GM12872 (cell line): ENCODE measurements at regions not wholly inside any gene's neighbourhood (a gene's known extent, or its start where the extent isn't known, plus 50 kb on each side); places are given as distances from the start of the nearest gene placed in this dataset.

ENCODE experiments used
- CTCF ChIP-seq: IDR thresholded peaks from 3 replicates; pipeline ENCODE4 v1.5.1; 2011; ENCODE audit warnings: low read depth, mild to moderate bottlenecking, low read length, moderate library complexity; ENCODE audit not compliant: insufficient read depth

GRCh38 chr11:112658431-112658878 is 302.8 kb upstream of the NCAM1 start:
- no peak for TF ChIP-seq CTCF

DNA sequence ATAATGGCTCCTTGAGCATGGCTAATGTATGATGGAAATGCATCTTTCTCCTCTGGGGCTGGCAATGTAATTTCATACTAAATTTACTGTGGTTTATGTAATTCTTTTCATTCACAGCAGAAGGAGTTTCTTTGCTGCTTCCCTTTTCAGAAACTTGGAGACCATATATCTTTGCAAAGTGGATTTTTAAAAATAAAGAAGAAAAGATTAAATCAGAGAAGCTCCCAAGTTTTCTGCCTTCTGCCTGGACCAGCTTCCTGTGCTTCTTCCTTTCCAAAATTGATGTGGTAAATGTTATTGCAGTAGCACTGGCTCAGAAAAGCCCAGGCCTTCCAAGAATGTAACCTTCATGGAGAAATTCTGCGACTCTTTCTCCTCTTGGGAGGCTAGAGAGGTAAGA is 300.1 kb upstream of the NCAM1 start:
- TF ChIP-seq CTCF: no peak

DNA sequence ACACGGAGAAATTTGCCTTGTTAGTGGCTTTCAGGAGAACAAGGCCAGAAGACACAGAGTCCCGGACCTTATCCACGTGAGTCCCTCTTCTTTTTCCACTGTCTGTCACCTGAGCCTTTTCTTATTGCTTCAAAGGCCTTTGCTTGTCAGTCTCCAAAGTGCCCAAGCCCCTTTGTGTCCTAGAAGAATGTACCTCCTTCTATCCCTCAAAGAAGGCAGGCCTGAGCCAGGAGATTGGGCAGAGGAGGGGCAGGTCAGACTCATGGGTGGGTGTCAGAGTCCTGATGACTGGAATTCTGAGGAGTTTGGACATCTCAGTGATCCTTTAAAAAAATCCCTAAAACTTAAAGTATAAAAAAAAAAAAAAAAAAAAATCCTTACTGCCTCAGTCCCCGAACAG is 299.6 kb upstream of the NCAM1 start:
- TF ChIP-seq CTCF: no peak

- no peak for TF ChIP-seq CTCF
Observed at GRCh38 chr11:112662554-112662953, 298.7 kb upstream of the NCAM1 start.

DNA sequence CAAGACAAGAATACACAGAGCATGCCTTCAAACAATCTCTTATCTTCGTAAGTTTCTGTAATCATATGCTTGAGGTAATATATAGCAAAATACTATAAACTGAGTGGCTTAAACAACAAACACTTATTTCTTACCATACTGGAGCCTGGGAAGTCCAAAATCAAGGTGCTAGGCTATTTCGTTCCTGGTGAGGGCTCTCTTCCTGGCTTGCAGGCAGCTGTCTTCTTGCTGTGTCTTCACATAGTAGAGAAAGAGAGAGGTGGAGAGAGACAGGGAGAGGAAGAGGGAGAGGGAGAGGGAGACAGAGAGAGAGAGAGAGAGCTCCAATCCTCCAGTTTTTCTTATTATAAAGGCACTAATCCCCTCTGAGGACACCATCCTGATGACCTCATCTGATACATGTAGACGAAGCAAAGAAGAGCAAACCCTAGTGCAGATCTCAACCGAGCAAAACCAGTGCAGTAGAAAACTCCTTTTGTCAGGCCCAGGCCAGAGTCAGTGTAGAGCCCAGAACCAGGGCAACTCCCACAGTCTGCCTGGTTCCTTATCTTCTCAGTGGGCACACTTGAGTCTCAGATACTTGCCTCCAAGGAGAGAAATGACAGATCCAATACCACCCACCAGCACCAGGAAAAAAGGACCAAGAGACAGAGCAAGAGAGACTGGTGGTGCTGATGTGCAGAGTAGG is 297.1 kb upstream of the NCAM1 start:
- no peak for TF ChIP-seq CTCF

- no peak for TF ChIP-seq CTCF
Observed at GRCh38 chr11:112665291-112665690, 295.9 kb upstream of the NCAM1 start.

- TF ChIP-seq CTCF: no peak
Observed at GRCh38 chr11:112666253-112666652, 295.0 kb upstream of the NCAM1 start.
